CD4-positive, alpha-beta memory T cell (primary cell): ENCODE measurements at regions not wholly inside any gene's neighbourhood (a gene's known extent, or its start where the extent isn't known, plus 50 kb on each side); places are given as distances from the start of the nearest gene placed in this dataset.
A peak's percentile ranks its signal among the peaks of the same experiment; 100 is the strongest.

Experiments
- CTCF ChIA-PET: fragments of 350-600 bp; sonication (Branson Sonifier 250); formaldehyde crosslinking; loops from one replicate; lab custom pipeline; 2021; ENCODE audit warnings: inconsistent platforms; ENCODE audit not compliant: partially characterized antibody; lab: Charles Lee
- POLR2A ChIA-PET: fragments of 350-600 bp; sonication (Branson Sonifier 250); formaldehyde crosslinking; loops from one replicate; lab custom pipeline; 2021; ENCODE audit not compliant: partially characterized antibody; lab: Charles Lee
- DNase-seq, 5 donors: peaks; one replicate each; pipeline versions ENCODE4 v3.0.0 to v3.0.0-alpha.2; 2020 to 2022; ENCODE audit warnings: mixed read lengths in 1 of 5
- H3K27ac ChIP-seq: one replicate; pipeline ENCODE4 v1.7.0; 2013; ENCODE audit warnings: low read depth, low read length
- H3K27me3 ChIP-seq: 2 replicates; pipeline ENCODE4 v1.7.0; 2013; ENCODE audit warnings: mild to moderate bottlenecking, low read length, moderate library complexity; ENCODE audit not compliant: insufficient read depth
- H3K36me3 ChIP-seq: 2 replicates; pipeline ENCODE4 v1.7.0; 2013; ENCODE audit warnings: mild to moderate bottlenecking, low read length, moderate library complexity; ENCODE audit not compliant: insufficient read depth
- H3K4me1 ChIP-seq: 2 replicates; pipeline ENCODE4 v1.7.0; 2013; ENCODE audit warnings: mild to moderate bottlenecking, low read length, moderate library complexity; ENCODE audit not compliant: insufficient read depth
- H3K4me3 ChIP-seq, 2 donors: one replicate each; pipeline ENCODE4 v1.7.0; 2013; ENCODE audit warnings: low read length in 2 of 2, mild to moderate bottlenecking in 1 of 2
- H3K9me3 ChIP-seq, 2 donors: one replicate each; pipeline ENCODE4 v1.7.0; 2013; ENCODE audit warnings: low read length in 2 of 2, control low read depth in 1 of 2; ENCODE audit not compliant: control insufficient read depth in 1 of 2
- H3K27ac Mint-ChIP-seq, 7 donors: one replicate each; pipeline ENCODE4 v1.8.0; 2020 to 2021; ENCODE audit warnings: mixed read lengths in 7 of 7, mild to moderate bottlenecking in 6 of 7, inconsistent platforms in 3 of 7, moderate library complexity in 3 of 7
- H3K27me3 Mint-ChIP-seq, 2 donors: one replicate each; pipeline ENCODE4 v1.8.0; 2020 to 2021; ENCODE audit warnings: mixed read lengths in 2 of 2
- H3K36me3 Mint-ChIP-seq, 2 donors: one replicate each; pipeline ENCODE4 v1.8.0; 2020 to 2021; ENCODE audit warnings: mixed read lengths in 2 of 2, inconsistent platforms in 1 of 2, mild to moderate bottlenecking in 1 of 2
- H3K4me1 Mint-ChIP-seq, 4 donors: one replicate each; pipeline ENCODE4 v1.8.0; 2020 to 2021; ENCODE audit warnings: mixed read lengths in 4 of 4, mild to moderate bottlenecking in 1 of 4
- H3K4me3 Mint-ChIP-seq, 8 donors: one replicate each; pipeline ENCODE4 v1.8.0; 2020 to 2021; ENCODE audit warnings: mixed read lengths in 8 of 8, mild to moderate bottlenecking in 7 of 8, moderate library complexity in 6 of 8, inconsistent platforms in 3 of 8
- H3K9me3 Mint-ChIP-seq, 8 donors: one replicate each; pipeline ENCODE4 v1.8.0; 2020 to 2021; ENCODE audit warnings: mixed read lengths in 8 of 8, mild to moderate bottlenecking in 5 of 8, inconsistent platforms in 3 of 8, moderate library complexity in 1 of 8
- intact Hi-C: fragments of 100-400 bp; cut with micrococcal nuclease; formaldehyde crosslinking; loops from one replicate; pipeline ENCODE4 v1.15.1; 2023

GRCh38 chr14:22318951-22319350 lies 270.1 kb downstream of the DAD1 start:
- CTCF ChIA-PET: interaction anchor here (1.1 kb wide), 1 partner anchor 252 kb away, joined by 3 read pairs; no protein-coding TSS in a partner anchor
- DNase-seq: no peak
- Mint-ChIP-seq H3K27me3 (no peaks in the 10 kb centered on the region), H3K36me3 (no peaks in the 10 kb centered on the region), H3K4me3 (peak overlapping the region in 1 of 8 donors; percentile 71), H3K9me3 (no peaks in the 10 kb centered on the region), H3K4me1 (no peaks in the 10 kb centered on the region), H3K27ac (peak overlapping the region in 3 of 7 donors; percentile 22 to 71 (median 66))
- Histone ChIP-seq H3K4me1 (no peaks in the 10 kb centered on the region), H3K36me3 (no peaks in the 10 kb centered on the region), H3K27me3 (no peaks in the 10 kb centered on the region), H3K9me3 (no peaks in the 10 kb centered on the region), H3K4me3 (no peak overlapping the region), H3K27ac (no peak overlapping the region)
- intact Hi-C loops: loop anchor here (10.0 kb wide), 2 partner anchors 56 to 176 kb away; no protein-coding TSS in a partner anchor
- POLR2A ChIA-PET: no interaction called here

- Histone ChIP-seq H3K27me3 (no peaks in the 10 kb centered on the region), H3K4me3 (no peak overlapping the region), H3K36me3 (no peaks in the 10 kb centered on the region), H3K4me1 (no peaks in the 10 kb centered on the region), H3K9me3 (no peaks in the 10 kb centered on the region), H3K27ac (no peak overlapping the region)
- no peak overlapping the region for H3K27ac Mint-ChIP-seq
- POLR2A ChIA-PET: no interaction called here
- intact Hi-C loops: loop anchor here (10.0 kb wide), 2 partner anchors 58 to 178 kb away; no protein-coding TSS in a partner anchor
- no peak for DNase-seq
- H3K36me3 Mint-ChIP-seq: no peaks in the 10 kb centered on the region
- H3K9me3 Mint-ChIP-seq: no peaks in the 10 kb centered on the region
- H3K27me3 Mint-ChIP-seq: no peaks in the 10 kb centered on the region
- no peak overlapping the region for H3K4me3 Mint-ChIP-seq
- CTCF ChIA-PET: no interaction called here
- no peaks in the 10 kb centered on the region for H3K4me1 Mint-ChIP-seq
These were observed 272.6 kb downstream of the DAD1 start for GRCh38 chr14:22316473-22316872.

GRCh38 chr14:22315336-22315735 lies 273.7 kb downstream of the DAD1 start:
- H3K4me1 ChIP-seq: no peaks in the 10 kb centered on the region
- peak overlapping the region in 2 of 7 donors; percentile 47 to 82 for H3K27ac Mint-ChIP-seq
- no peaks in the 10 kb centered on the region for H3K36me3 Mint-ChIP-seq
- no peaks in the 10 kb centered on the region for H3K27me3 Mint-ChIP-seq
- ChIA-PET POLR2A (interaction anchor here (1.0 kb wide), 1 partner anchor 243 kb away, joined by 3 read pairs; no protein-coding TSS in a partner anchor), CTCF (no interaction called here)
- no peaks in the 10 kb centered on the region for H3K9me3 ChIP-seq
- no peaks in the 10 kb centered on the region for H3K9me3 Mint-ChIP-seq
- no peak for DNase-seq
- no peaks in the 10 kb centered on the region for H3K4me1 Mint-ChIP-seq
- H3K27me3 ChIP-seq: no peaks in the 10 kb centered on the region
- H3K4me3 Mint-ChIP-seq: no peak overlapping the region
- no peak overlapping the region for H3K4me3 ChIP-seq
- H3K36me3 ChIP-seq: no peaks in the 10 kb centered on the region
- intact Hi-C loops: loop anchor here (10.0 kb wide), 2 partner anchors 59 to 179 kb away; no protein-coding TSS in a partner anchor
- no peak overlapping the region for H3K27ac ChIP-seq

- peak overlapping the region in 5 of 8 donors; percentile 49 to 60 (median 59) for H3K4me3 Mint-ChIP-seq
- no peaks in the 10 kb centered on the region for H3K27me3 Mint-ChIP-seq
- H3K9me3 ChIP-seq: no peaks in the 10 kb centered on the region
- peak in 1 of 5 donors; percentile 7 for DNase-seq
- no peak overlapping the region for H3K4me3 ChIP-seq
- CTCF ChIA-PET: no interaction called here
- H3K4me1 ChIP-seq: no peaks in the 10 kb centered on the region
- H3K9me3 Mint-ChIP-seq: no peaks in the 10 kb centered on the region
- H3K27ac ChIP-seq: no peak overlapping the region
- H3K36me3 ChIP-seq: no peaks in the 10 kb centered on the region
- no peaks in the 10 kb centered on the region for H3K4me1 Mint-ChIP-seq
- POLR2A ChIA-PET: interaction anchor here (1.0 kb wide), 1 partner anchor 244 kb away, joined by 3 read pairs; no protein-coding TSS in a partner anchor
- H3K27ac Mint-ChIP-seq: peak overlapping the region in 5 of 7 donors; percentile 35 to 87 (median 51)
- H3K36me3 Mint-ChIP-seq: no peaks in the 10 kb centered on the region
- no peaks in the 10 kb centered on the region for H3K27me3 ChIP-seq
- intact Hi-C loops: loop anchor here (10.0 kb wide), 2 partner anchors 60 to 180 kb away; no protein-coding TSS in a partner anchor
These were observed 274.7 kb downstream of the DAD1 start for GRCh38 chr14:22314183-22314820.

GRCh38 chr14:22313172-22313801 lies 275.7 kb downstream of the DAD1 start:
- Mint-ChIP-seq H3K27me3 (no peaks in the 10 kb centered on the region), H3K9me3 (no peaks in the 10 kb centered on the region), H3K4me3 (no peak overlapping the region), H3K36me3 (no peaks in the 10 kb centered on the region), H3K4me1 (no peaks in the 10 kb centered on the region), H3K27ac (peak overlapping the region in 1 of 7 donors; percentile 48)
- Histone ChIP-seq H3K4me1 (no peaks in the 10 kb centered on the region), H3K36me3 (no peaks in the 10 kb centered on the region), H3K27ac (no peak overlapping the region), H3K4me3 (no peak overlapping the region), H3K9me3 (no peaks in the 10 kb centered on the region), H3K27me3 (no peaks in the 10 kb centered on the region)
- intact Hi-C loops: loop anchor here (10.0 kb wide), 2 partner anchors 62 to 182 kb away; no protein-coding TSS in a partner anchor
- ChIA-PET POLR2A (no interaction called here), CTCF (no interaction called here)
- DNase-seq: no peak

- no peak for DNase-seq
- no peaks in the 10 kb centered on the region for H3K36me3 ChIP-seq
- intact Hi-C loops: loop anchor here (10.0 kb wide), 2 partner anchors 63 to 183 kb away; no protein-coding TSS in a partner anchor
- CTCF ChIA-PET: no interaction called here
- Mint-ChIP-seq H3K4me1 (no peaks in the 10 kb centered on the region), H3K4me3 (no peak overlapping the region), H3K9me3 (no peaks in the 10 kb centered on the region), H3K27ac (no peak overlapping the region), H3K27me3 (no peaks in the 10 kb centered on the region), H3K36me3 (no peaks in the 10 kb centered on the region)
- H3K9me3 ChIP-seq: no peaks in the 10 kb centered on the region
- POLR2A ChIA-PET: no interaction called here
- H3K27me3 ChIP-seq: no peaks in the 10 kb centered on the region
- no peak overlapping the region for H3K27ac ChIP-seq
- H3K4me1 ChIP-seq: no peaks in the 10 kb centered on the region
- H3K4me3 ChIP-seq: no peak overlapping the region
These were observed 277.4 kb downstream of the DAD1 start for GRCh38 chr14:22311636-22312035.

- Histone ChIP-seq H3K36me3 (no peaks in the 10 kb centered on the region), H3K27me3 (no peaks in the 10 kb centered on the region), H3K9me3 (no peaks in the 10 kb centered on the region), H3K27ac (peak overlapping the region; percentile 4), H3K4me1 (no peaks in the 10 kb centered on the region), H3K4me3 (no peak overlapping the region)
- Mint-ChIP-seq H3K4me3 (peak overlapping the region in 1 of 8 donors; percentile 15), H3K4me1 (no peaks in the 10 kb centered on the region), H3K36me3 (no peaks in the 10 kb centered on the region), H3K27me3 (no peaks in the 10 kb centered on the region), H3K27ac (peak overlapping the region in 4 of 7 donors; percentile 16 to 22 (median 20)), H3K9me3 (no peaks in the 10 kb centered on the region)
- POLR2A ChIA-PET: no interaction called here
- CTCF ChIA-PET: no interaction called here
- intact Hi-C loops: no loop called here
- no peak for DNase-seq
These were observed 283.4 kb downstream of the DAD1 start for GRCh38 chr14:22305607-22306006.
